ENCODE measurements at regions not wholly inside any gene's neighbourhood (a gene's known extent, or its start where the extent isn't known, plus 50 kb on each side); places are given as distances from the start of the nearest gene placed in this dataset.

GRCh38 chr5:13516195-13516594 lies 428.3 kb downstream of the DNAH5 start:
- Histone ChIP-seq H3K27ac (ENCODE audit: low read length) (no peak overlapping the region), H3K9ac (ENCODE audit: low read length) (no peak overlapping the region), H2AFZ (ENCODE audit: low read length) (no peak overlapping the region), H3K4me3 (ENCODE audit: low read length) (no peak overlapping the region), H3K36me3 (ENCODE audit: insufficient read depth, low read length) (no peaks in the 10 kb centered on the region), H3K9me2 (replicated peaks; ENCODE audit: insufficient read depth, low read length) (no peaks in the 10 kb centered on the region), H3K9me3 (ENCODE audit: low read length) (peaks cover 15% of the 10 kb centered on the region), H3K4me1 (ENCODE audit: low read length) (no peaks in the 10 kb centered on the region), H3K79me2 (ENCODE audit: low read length) (no peaks in the 10 kb centered on the region), H4K20me1 (ENCODE audit: insufficient read depth, low read depth, low read length) (no peaks in the 10 kb centered on the region), H3K4me2 (ENCODE audit: low read depth, low read length, poor library complexity, severe bottlenecking) (no peak overlapping the region), H3K27me3 (ENCODE audit: low read length) (no peaks in the 10 kb centered on the region)
- no peak for DNase-seq

GRCh38 chr5:13511442-13511841 lies 433.0 kb downstream of the DNAH5 start:
- DNase-seq, result no peak
- no peak overlapping the region for H3K9ac ChIP-seq (ENCODE audit: low read length)
- H3K4me1 ChIP-seq (ENCODE audit: low read length), result no peaks in the 10 kb centered on the region
- H3K27me3 ChIP-seq (ENCODE audit: low read length), result no peaks in the 10 kb centered on the region
- H3K36me3 ChIP-seq (ENCODE audit: insufficient read depth, low read length), result no peaks in the 10 kb centered on the region
- no peak overlapping the region for H3K27ac ChIP-seq (ENCODE audit: low read length)
- H2AFZ ChIP-seq (ENCODE audit: low read length), result no peak overlapping the region
- H3K9me3 ChIP-seq (ENCODE audit: low read length), result peaks cover 26% of the 10 kb centered on the region
- no peaks in the 10 kb centered on the region for H4K20me1 ChIP-seq (ENCODE audit: insufficient read depth, low read depth, low read length)
- H3K4me3 ChIP-seq (ENCODE audit: low read length), result no peak overlapping the region
- no peaks in the 10 kb centered on the region for H3K9me2 ChIP-seq (replicated peaks; ENCODE audit: insufficient read depth, low read length)
- H3K4me2 ChIP-seq (ENCODE audit: low read depth, low read length, poor library complexity, severe bottlenecking), result no peak overlapping the region
- no peaks in the 10 kb centered on the region for H3K79me2 ChIP-seq (ENCODE audit: low read length)

- no peak overlapping the region for H3K4me3 ChIP-seq (ENCODE audit: low read length)
- no peaks in the 10 kb centered on the region for H4K20me1 ChIP-seq (ENCODE audit: insufficient read depth, low read depth, low read length)
- H3K9me2 ChIP-seq (replicated peaks; ENCODE audit: insufficient read depth, low read length), result no peaks in the 10 kb centered on the region; the same call in 1 of the 2 replicates
- no peak overlapping the region for H2AFZ ChIP-seq (ENCODE audit: low read length)
- H3K4me1 ChIP-seq (ENCODE audit: low read length), result no peaks in the 10 kb centered on the region
- no peaks in the 10 kb centered on the region for H3K27me3 ChIP-seq (ENCODE audit: low read length)
- H3K9me3 ChIP-seq (ENCODE audit: low read length), result peaks cover 26% of the 10 kb centered on the region
- DNase-seq, result no peak
- H3K4me2 ChIP-seq (ENCODE audit: low read depth, low read length, poor library complexity, severe bottlenecking), result no peak overlapping the region
- H3K79me2 ChIP-seq (ENCODE audit: low read length), result no peaks in the 10 kb centered on the region
- H3K36me3 ChIP-seq (ENCODE audit: insufficient read depth, low read length), result no peaks in the 10 kb centered on the region
- H3K9ac ChIP-seq (ENCODE audit: low read length), result no peak overlapping the region
- H3K27ac ChIP-seq (ENCODE audit: low read length), result no peak overlapping the region
Measured at GRCh38 chr5:13510616-13511015, 433.9 kb downstream of the DNAH5 start.

- H2AFZ ChIP-seq (ENCODE audit: low read length), result no peak overlapping the region
- no peak overlapping the region for H3K9ac ChIP-seq (ENCODE audit: low read length)
- no peak for DNase-seq
- H3K4me1 ChIP-seq (ENCODE audit: low read length), result no peaks in the 10 kb centered on the region
- no peaks in the 10 kb centered on the region for H4K20me1 ChIP-seq (ENCODE audit: insufficient read depth, low read depth, low read length)
- H3K4me3 ChIP-seq (ENCODE audit: low read length), result no peak overlapping the region
- no peak overlapping the region for H3K4me2 ChIP-seq (ENCODE audit: low read depth, low read length, poor library complexity, severe bottlenecking)
- no peaks in the 10 kb centered on the region for H3K27me3 ChIP-seq (ENCODE audit: low read length)
- H3K27ac ChIP-seq (ENCODE audit: low read length), result no peak overlapping the region
- no peaks in the 10 kb centered on the region for H3K79me2 ChIP-seq (ENCODE audit: low read length)
- no peaks in the 10 kb centered on the region; the same call in 1 of the 2 replicates for H3K9me2 ChIP-seq (replicated peaks; ENCODE audit: insufficient read depth, low read length)
- peaks cover 26% of the 10 kb centered on the region for H3K9me3 ChIP-seq (ENCODE audit: low read length)
- H3K36me3 ChIP-seq (ENCODE audit: insufficient read depth, low read length), result no peaks in the 10 kb centered on the region
Measured at GRCh38 chr5:13508559-13508958, 435.9 kb downstream of the DNAH5 start.

- no peaks in the 10 kb centered on the region for H3K27me3 ChIP-seq (ENCODE audit: low read length)
- no peak overlapping the region for H3K4me3 ChIP-seq (ENCODE audit: low read length)
- H3K9me2 ChIP-seq (replicated peaks; ENCODE audit: insufficient read depth, low read length), result no peaks in the 10 kb centered on the region; the same call in 1 of the 2 replicates
- H3K9ac ChIP-seq (ENCODE audit: low read length), result no peak overlapping the region
- no peak for DNase-seq
- H2AFZ ChIP-seq (ENCODE audit: low read length), result no peak overlapping the region
- no peak overlapping the region for H3K4me2 ChIP-seq (ENCODE audit: low read depth, low read length, poor library complexity, severe bottlenecking)
- H4K20me1 ChIP-seq (ENCODE audit: insufficient read depth, low read depth, low read length), result no peaks in the 10 kb centered on the region
- no peaks in the 10 kb centered on the region for H3K4me1 ChIP-seq (ENCODE audit: low read length)
- H3K36me3 ChIP-seq (ENCODE audit: insufficient read depth, low read length), result no peaks in the 10 kb centered on the region
- H3K79me2 ChIP-seq (ENCODE audit: low read length), result no peaks in the 10 kb centered on the region
- no peak overlapping the region for H3K27ac ChIP-seq (ENCODE audit: low read length)
- peaks cover 23% of the 10 kb centered on the region for H3K9me3 ChIP-seq (ENCODE audit: low read length)
Measured at GRCh38 chr5:13505326-13505725, 439.2 kb downstream of the DNAH5 start.

- Histone ChIP-seq H3K9ac (ENCODE audit: low read length) (no peak overlapping the region), H3K9me3 (ENCODE audit: low read length) (peaks cover 30% of the 10 kb centered on the region), H3K4me2 (ENCODE audit: low read depth, low read length, poor library complexity, severe bottlenecking) (no peak overlapping the region), H3K27ac (ENCODE audit: low read length) (no peak overlapping the region), H3K27me3 (ENCODE audit: low read length) (no peaks in the 10 kb centered on the region), H2AFZ (ENCODE audit: low read length) (no peak overlapping the region), H3K9me2 (replicated peaks; ENCODE audit: insufficient read depth, low read length) (no peaks in the 10 kb centered on the region; the same call in 1 of the 2 replicates), H3K79me2 (ENCODE audit: low read length) (no peaks in the 10 kb centered on the region), H3K4me3 (ENCODE audit: low read length) (no peak overlapping the region), H3K4me1 (ENCODE audit: low read length) (no peaks in the 10 kb centered on the region), H4K20me1 (ENCODE audit: insufficient read depth, low read depth, low read length) (no peaks in the 10 kb centered on the region), H3K36me3 (ENCODE audit: insufficient read depth, low read length) (no peaks in the 10 kb centered on the region)
- no peak for DNase-seq
Measured at GRCh38 chr5:13503017-13503416, 441.5 kb downstream of the DNAH5 start.

GRCh38 chr5:13501176-13501575 lies 443.3 kb downstream of the DNAH5 start:
- Histone ChIP-seq H3K4me2 (ENCODE audit: low read depth, low read length, poor library complexity, severe bottlenecking) (no peak overlapping the region), H3K27me3 (ENCODE audit: low read length) (no peaks in the 10 kb centered on the region), H3K4me3 (ENCODE audit: low read length) (no peak overlapping the region), H3K9ac (ENCODE audit: low read length) (no peak overlapping the region), H3K4me1 (ENCODE audit: low read length) (no peaks in the 10 kb centered on the region), H3K79me2 (ENCODE audit: low read length) (no peaks in the 10 kb centered on the region), H3K27ac (ENCODE audit: low read length) (no peak overlapping the region), H3K9me2 (replicated peaks; ENCODE audit: insufficient read depth, low read length) (no peaks in the 10 kb centered on the region; the same call in 1 of the 2 replicates), H2AFZ (ENCODE audit: low read length) (no peak overlapping the region), H3K36me3 (ENCODE audit: insufficient read depth, low read length) (no peaks in the 10 kb centered on the region), H4K20me1 (ENCODE audit: insufficient read depth, low read depth, low read length) (no peaks in the 10 kb centered on the region), H3K9me3 (ENCODE audit: low read length) (peaks cover 21% of the 10 kb centered on the region)
- DNase-seq, result no peak

- Histone ChIP-seq H3K9ac (ENCODE audit: low read length) (no peak overlapping the region), H3K79me2 (ENCODE audit: low read length) (no peaks in the 10 kb centered on the region), H3K27ac (ENCODE audit: low read length) (no peak overlapping the region), H3K36me3 (ENCODE audit: insufficient read depth, low read length) (no peaks in the 10 kb centered on the region), H3K4me1 (ENCODE audit: low read length) (no peaks in the 10 kb centered on the region), H4K20me1 (ENCODE audit: insufficient read depth, low read depth, low read length) (no peaks in the 10 kb centered on the region), H3K9me3 (ENCODE audit: low read length) (peaks cover 34% of the 10 kb centered on the region), H3K4me3 (ENCODE audit: low read length) (no peak overlapping the region), H2AFZ (ENCODE audit: low read length) (no peak overlapping the region), H3K9me2 (replicated peaks; ENCODE audit: insufficient read depth, low read length) (no peaks in the 10 kb centered on the region), H3K4me2 (ENCODE audit: low read depth, low read length, poor library complexity, severe bottlenecking) (no peak overlapping the region), H3K27me3 (ENCODE audit: low read length) (no peaks in the 10 kb centered on the region)
- no peak for DNase-seq
Measured at GRCh38 chr5:13498279-13498678, 446.2 kb downstream of the DNAH5 start.

Measured in Karpas-422 (cell line).